GM21619 (cell line): ENCODE measurements at regions not wholly inside any gene's neighbourhood (a gene's known extent, or its start where the extent isn't known, plus 50 kb on each side); places are given as distances from the start of the nearest gene placed in this dataset.

ENCODE experiments used
- ATAC-seq: cut with Tn5 transposase; IDR thresholded peaks from one replicate; pipeline ENCODE4 v1.9.1; 2021; ENCODE audit not compliant: unreplicated experiment

DNA sequence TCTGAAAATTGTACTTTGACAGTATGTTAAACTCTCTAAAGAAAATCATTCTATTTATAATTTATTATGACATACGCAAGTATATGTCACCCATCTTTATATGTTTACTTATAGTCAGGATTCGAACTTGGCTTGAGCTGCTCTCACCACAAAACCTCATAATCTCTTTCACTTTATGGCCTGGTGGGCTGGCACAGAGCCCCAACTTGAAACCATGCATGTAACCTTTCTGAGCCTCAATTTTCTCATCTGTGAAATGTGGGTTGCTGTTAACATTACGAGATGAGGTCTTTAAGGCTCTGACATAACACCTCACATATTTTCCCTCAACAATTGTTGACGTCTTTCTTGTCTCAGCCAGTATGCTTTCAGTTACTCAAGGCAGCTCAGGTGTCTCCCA, 69.4 kb upstream of the PFN2 start:
- ATAC-seq = no peak

DNA sequence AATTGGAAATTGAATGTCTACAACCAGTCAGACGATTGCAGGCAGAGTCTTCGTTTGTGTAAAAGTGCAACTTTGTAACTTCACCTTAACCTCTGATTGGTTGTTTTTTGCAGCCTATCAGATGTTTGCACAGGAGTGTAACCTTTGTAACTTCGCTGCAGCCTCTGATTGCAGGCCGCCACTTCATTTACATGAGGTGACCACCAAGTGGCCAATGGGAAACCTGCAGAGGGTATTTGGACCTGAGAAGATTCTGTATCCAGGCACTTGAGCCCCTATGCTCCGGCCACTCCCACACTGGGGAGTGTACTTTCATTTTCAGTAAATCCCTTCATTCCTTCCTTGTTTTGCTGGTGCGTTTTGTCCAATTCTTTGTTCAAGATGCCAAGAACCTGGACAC, 68.1 kb upstream of the PFN2 start:
- ATAC-seq = no peak

DNA sequence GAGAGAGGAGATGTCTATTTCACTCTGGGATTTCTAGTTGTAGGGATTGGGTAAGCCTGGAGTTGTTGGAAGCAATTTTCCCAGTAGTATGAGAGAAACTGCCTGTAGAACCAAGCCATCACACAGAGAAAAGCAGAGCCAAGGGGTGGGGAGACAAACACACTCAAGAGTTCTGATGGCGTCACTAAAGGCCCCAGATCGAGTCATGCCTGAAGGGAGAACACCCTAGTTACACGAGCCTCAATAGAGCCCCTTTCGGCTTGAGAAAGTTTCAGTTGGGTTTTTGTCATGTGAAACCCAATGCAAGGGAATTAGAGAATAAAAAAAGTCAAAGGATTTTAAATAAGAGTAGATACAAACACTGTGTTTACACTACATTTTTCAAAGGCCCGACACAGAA, 66.1 kb upstream of the PFN2 start:
- no peak for ATAC-seq

DNA sequence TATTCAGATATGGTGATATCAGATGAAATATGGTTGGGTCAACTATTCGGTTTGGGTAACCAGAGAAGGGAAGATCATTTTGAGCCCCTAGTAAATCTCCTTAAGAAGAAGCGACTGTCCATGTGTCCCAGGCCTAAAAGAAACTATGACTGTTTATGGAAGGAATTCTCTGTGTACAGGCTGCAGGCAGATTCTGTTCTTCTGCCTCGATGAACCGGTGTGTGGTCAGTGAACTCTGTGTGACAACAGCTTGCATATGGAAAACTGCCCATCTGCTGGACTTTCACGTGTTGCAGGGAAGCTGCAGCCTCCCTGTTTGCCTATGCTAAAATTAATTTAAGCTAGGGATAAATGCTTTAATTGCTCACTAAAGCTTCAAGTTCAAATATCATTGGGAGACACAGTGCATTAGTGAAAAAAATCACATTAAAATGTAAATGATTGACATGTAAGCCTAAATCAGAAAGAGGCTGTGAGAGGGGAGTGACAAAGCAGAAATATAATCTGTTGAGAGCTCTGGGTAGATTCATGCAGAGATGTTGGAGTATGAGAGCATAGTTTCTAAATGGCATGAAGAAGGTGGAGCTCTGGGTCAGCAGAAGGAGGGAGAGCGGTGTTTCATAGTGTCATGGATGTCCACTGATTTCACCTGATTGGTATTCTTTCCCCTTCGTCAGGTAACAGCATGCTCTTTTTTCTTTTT, 65.4 kb upstream of the PFN2 start:
- no peak for ATAC-seq

DNA sequence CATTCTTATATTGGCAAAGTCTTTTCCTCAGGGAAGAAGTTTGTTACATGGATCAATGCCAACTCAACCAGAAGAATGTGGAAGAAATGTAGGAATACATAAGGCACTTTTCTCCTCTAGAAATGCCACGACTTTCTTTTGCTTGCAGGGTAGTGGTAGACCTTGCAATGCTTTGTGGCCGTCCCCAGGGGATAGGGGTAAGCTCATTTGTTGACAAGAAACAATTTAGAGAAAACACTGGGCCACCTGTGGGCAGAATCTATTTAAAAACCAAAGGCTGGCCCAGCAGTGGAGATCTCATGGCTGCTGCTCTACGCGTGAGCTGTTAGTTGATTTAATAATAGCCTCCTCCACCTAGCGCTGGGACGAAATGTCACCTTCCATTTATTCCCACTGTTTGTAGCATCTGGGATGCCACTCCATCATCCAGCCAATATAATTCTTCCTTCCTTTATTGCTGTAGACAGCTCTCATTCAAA, 64.6 kb upstream of the PFN2 start:
- ATAC-seq = no peak

DNA sequence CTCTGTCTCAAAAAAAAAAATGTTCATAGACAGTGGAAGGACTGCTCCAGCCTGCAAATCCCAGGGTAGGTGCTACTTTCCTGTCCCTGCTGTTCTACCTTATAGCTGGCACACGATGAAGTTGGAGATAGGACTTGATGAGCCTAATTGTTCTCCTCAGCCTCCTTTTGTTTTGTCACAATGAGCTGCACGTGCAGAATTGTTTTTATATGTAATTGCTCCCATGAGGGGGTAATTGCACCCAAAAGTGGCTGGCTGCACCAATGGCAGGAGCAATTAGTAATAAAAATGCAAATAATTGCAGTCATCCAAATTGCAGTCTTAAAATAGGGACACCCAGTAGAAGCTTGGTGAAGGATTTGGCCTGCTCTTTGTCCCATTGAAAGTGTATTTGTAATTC, 63.0 kb upstream of the PFN2 start:
- no peak for ATAC-seq

DNA sequence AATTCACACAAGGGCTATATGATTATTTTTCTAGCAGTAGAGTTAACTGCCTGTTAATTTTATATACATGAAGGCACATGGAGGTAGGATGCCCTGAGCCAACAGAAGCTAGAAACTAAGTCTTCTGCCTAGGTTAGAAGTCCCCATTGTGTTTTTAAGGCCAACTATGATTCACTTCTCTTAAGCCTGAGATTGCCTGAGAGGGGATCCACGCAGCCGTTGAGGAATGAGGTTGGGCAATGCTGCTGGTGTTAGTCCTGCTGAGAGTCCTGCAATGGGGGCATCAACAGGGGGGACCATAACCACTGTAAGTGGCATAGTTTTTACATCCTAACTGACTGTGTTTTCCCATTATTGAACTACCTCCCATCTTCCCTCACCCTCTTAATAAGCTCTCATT, 60.1 kb upstream of the PFN2 start:
- ATAC-seq = no peak

DNA sequence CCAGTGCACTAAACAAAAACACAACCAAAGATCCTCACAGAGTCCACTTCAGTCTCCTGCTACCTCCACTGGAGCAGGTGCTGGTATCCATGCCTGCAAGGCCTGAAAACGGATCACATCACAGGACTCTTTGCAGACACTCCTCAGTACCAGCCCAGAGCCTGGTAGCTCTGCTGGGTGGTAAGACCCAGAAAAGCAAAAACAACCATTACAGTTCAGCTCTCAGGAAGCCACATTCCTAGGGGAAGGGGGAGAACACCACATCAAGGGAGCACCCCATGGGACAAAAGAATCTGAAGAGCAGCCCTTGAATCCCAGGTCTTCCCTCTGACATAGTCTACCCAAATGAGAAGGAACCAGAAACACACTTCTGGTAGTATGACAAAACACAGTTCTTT, 52.5 kb upstream of the PFN2 start:
- ATAC-seq = no peak

DNA sequence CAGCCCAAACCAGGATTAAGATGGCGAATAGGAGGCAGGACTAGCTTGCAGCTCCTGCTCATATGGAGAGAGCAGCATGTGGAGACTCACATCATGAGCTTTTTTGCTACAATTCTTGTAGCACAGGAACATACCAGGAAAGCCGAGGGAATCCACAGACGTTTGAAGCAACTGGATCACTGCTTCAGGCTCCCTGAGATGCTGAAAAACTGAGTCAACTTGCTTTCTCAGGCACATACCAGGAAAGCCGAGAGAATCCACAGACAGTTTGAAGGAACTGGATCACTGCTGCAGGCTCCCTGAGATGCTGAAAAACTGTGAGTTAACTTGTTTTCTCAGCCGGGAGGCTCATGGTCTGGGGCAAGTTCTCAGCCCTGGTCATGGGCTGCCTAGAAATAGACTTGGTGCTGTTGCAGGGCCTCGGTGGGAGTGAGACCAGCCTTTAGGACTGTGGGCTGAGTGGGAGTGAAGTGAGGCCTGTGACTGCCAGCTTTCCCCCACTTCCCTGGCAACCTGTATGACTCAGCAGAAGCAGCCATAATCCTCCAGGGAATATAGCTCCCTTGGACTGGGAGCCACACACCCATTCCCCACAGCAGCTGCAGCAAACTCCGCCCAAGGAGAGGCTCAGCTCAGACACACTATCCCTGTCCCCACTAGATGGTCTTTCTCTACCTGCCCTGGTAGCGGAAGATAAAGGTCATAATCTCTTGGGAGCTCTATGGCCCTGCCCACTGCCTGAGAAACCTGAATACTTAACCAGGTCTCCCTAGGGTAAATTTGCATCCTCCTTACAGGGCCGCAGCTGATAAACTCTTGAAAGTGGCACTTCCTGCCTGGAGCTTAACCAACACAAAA, 51.9 kb upstream of the PFN2 start:
- ATAC-seq = peak; percentile 91

DNA sequence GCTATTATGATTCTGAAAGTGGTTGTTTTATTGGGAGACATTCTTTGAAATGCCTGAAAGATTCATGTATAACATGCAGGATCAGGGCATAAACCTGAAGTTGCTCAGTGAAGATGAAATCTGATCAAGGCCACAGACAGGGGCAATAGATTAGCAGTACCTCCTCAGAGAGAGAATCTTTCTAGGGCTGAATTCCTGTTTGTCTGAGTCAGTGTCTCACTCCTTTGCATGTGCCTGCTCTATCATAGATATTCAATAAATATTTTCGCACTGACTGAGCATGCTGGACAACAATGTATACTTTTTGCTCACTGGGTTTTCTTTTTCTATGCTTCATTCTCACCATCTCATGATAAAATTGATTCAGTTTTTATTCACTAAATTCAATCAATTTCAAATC, 49.8 kb upstream of the PFN2 start:
- ATAC-seq = no peak
